Transverse colon (tissue), 4 donors: ENCODE measurements at regions not wholly inside any gene's neighbourhood (a gene's known extent, or its start where the extent isn't known, plus 50 kb on each side); places are given as distances from the start of the nearest gene placed in this dataset.

Experiments used
- DNase-seq: peaks from one replicate; pipeline ENCODE4 v3.0.0-alpha.2; 2019
- H3K27ac ChIP-seq, 4 donors: fragments of 200-600 bp; sonication (generic); 2 replicates each; pipeline ENCODE4 v1.5.1; 2016 to 2018; ENCODE audit warnings: inconsistent platforms in 4 of 4
- H3K27me3 ChIP-seq: fragments of 200-600 bp; sonication (generic); 2 replicates; pipeline ENCODE4 v1.5.1; 2017; ENCODE audit warnings: inconsistent platforms
- H3K36me3 ChIP-seq, 4 donors: fragments of 200-600 bp; sonication (generic); 2 replicates each; pipeline ENCODE4 v1.5.1; 2017 to 2019; ENCODE audit warnings: inconsistent platforms in 4 of 4
- H3K4me1 ChIP-seq, 4 donors: fragments of 200-600 bp; sonication (generic); 2 replicates each; pipeline ENCODE4 v1.5.1; 2017 to 2020; ENCODE audit warnings: inconsistent platforms in 4 of 4
- H3K4me3 ChIP-seq, 4 donors: fragments of 200-600 bp; sonication (generic); 1 replicate in 1 of 4; 2 replicates in 3 of 4; pipeline versions ENCODE4 v1.5.1 to v1.6.1; 2017 to 2019; ENCODE audit warnings: inconsistent platforms in 4 of 4
- H3K9me3 ChIP-seq, 2 donors: fragments of 200-600 bp; sonication (generic); 2 replicates each; pipeline ENCODE4 v1.5.1; 2017 to 2019; ENCODE audit warnings: inconsistent platforms in 2 of 2
- CTCF ChIP-seq, 5 experiments: fragments of 200-600 bp in 3 of 5; fragments of 450-650 bp in 2 of 5; sonication (generic) in 3 of 5; IDR thresholded peaks; 1 replicate in 2 of 5; 2 replicates in 3 of 5; pipeline ENCODE4 v1.5.1; 2016 to 2017; ENCODE audit warnings: antibody characterized with exemption in 5 of 5, inconsistent platforms in 3 of 5, mild to moderate bottlenecking in 2 of 5, moderate library complexity in 1 of 5
- EP300 ChIP-seq: sonication (generic); formaldehyde crosslinking; IDR thresholded peaks from one replicate; pipeline ENCODE4 v1.6.1; 2017; ENCODE audit warnings: antibody characterized with exemption, low read depth
- POLR2A ChIP-seq: fragments of 450-650 bp; IDR thresholded peaks from one replicate; pipeline ENCODE4 v1.6.1; 2016; ENCODE audit warnings: antibody characterized with exemption, mild to moderate bottlenecking, moderate library complexity
- POLR2AphosphoS5 ChIP-seq, 3 donors: sonication (generic); formaldehyde crosslinking; IDR thresholded peaks; one replicate each; pipeline ENCODE4 v1.6.1; 2016; ENCODE audit warnings: antibody characterized with exemption in 3 of 3
- WGBS, 2 donors: methylation state at CpG; one replicate each; pipeline ENCODE4 v1.1.5; 2018; ENCODE audit warnings: low coverage in 1 of 2; 5-methylcytosine and 5-hydroxymethylcytosine counted together
- in situ Hi-C, 4 donors: fragments of 200-750 bp; cut with MboI; loops; one replicate each; pipeline versions ENCODE4 v1.15.0 to v1.15.1; 2017; ENCODE audit warnings: low sequenced_read_pairs in 3 of 4, low pct_ligation_motif_present in 1 of 4, low pct_unique_long_range_greater_than_20kb in 1 of 4
- intact Hi-C: fragments of 100-400 bp; cut with DNase I; formaldehyde crosslinking; loops from one replicate; pipeline ENCODE4 v1.15.1; 2023; ENCODE audit warnings: low total_unique reads

- in situ Hi-C loops (loop anchor here in 1 of 4 donors (10.0 kb wide), 1 partner anchor 95 kb away; no protein-coding TSS in a partner anchor), intact Hi-C loops (no loop called here)
- Histone ChIP-seq H3K4me1 (peaks cover 0 to 34% (median 12%) of the 10 kb centered on the region in 4 donors), H3K27me3 (no peaks in the 10 kb centered on the region), H3K4me3 (no peak overlapping the region), H3K36me3 (no peaks in the 10 kb centered on the region), H3K27ac (no peak overlapping the region), H3K9me3 (no peaks in the 10 kb centered on the region)
- DNase-seq, result no peak
- 54 to 71% methylated on average over 6 of the region's 6 CpGs for WGBS, 2 donors
- TF ChIP-seq CTCF (IDR thresholded peaks at IDR 0.05) (no peak), POLR2AphosphoS5 (IDR thresholded peaks at IDR 0.05) (no peak), EP300 (no peak), POLR2A (no peak)
These were observed 233.0 kb upstream of the PLEKHG7 start for GRCh38 chr12:92469837-92470236.

GRCh38 chr12:92468358-92469020, 234.3 kb upstream of the PLEKHG7 start:
- WGBS, 2 donors, result 83 to 84% methylated on average over 4 to 8 of the region's 8 CpGs
- Histone ChIP-seq H3K36me3 (no peaks in the 10 kb centered on the region), H3K9me3 (no peaks in the 10 kb centered on the region), H3K4me1 (peaks cover 0 to 31% (median 12%) of the 10 kb centered on the region in 4 donors), H3K27me3 (no peaks in the 10 kb centered on the region), H3K4me3 (no peak overlapping the region), H3K27ac (peak overlapping the region in 1 of 4 donors; percentile 70)
- in situ Hi-C loops, result loop anchor here in 1 of 4 donors (10.0 kb wide), 1 partner anchor 96 kb away; no protein-coding TSS in a partner anchor
- intact Hi-C loops, result no loop called here
- no peak for DNase-seq
- TF ChIP-seq CTCF (IDR thresholded peaks at IDR 0.05) (no peak), POLR2AphosphoS5 (IDR thresholded peaks at IDR 0.05) (no peak), POLR2A (no peak), EP300 (no peak)

- no peak for DNase-seq
- H3K36me3 ChIP-seq, result no peaks in the 10 kb centered on the region
- H3K27me3 ChIP-seq, result no peaks in the 10 kb centered on the region
- H3K27ac ChIP-seq, result peak overlapping the region in 2 of 4 donors; percentile 6 to 70
- 50% methylated on average over 1 of the region's 1 CpG; no CpG with 5 or more reads in 1 of the 2 donors for WGBS, 2 donors
- TF ChIP-seq CTCF (IDR thresholded peaks at IDR 0.05) (no peak), EP300 (no peak), POLR2A (no peak), POLR2AphosphoS5 (IDR thresholded peaks at IDR 0.05) (no peak)
- in situ Hi-C loops, result loop anchor here in 1 of 4 donors (10.0 kb wide), 1 partner anchor 97 kb away; no protein-coding TSS in a partner anchor
- no peak overlapping the region for H3K4me3 ChIP-seq
- peaks cover 0 to 26% (median 12%) of the 10 kb centered on the region in 4 donors for H3K4me1 ChIP-seq
- no peaks in the 10 kb centered on the region for H3K9me3 ChIP-seq
- intact Hi-C loops, result no loop called here
These were observed 234.9 kb upstream of the PLEKHG7 start for GRCh38 chr12:92467886-92468285.

GRCh38 chr12:92466391-92467305, 236.1 kb upstream of the PLEKHG7 start:
- in situ Hi-C loops, result loop anchor here in 1 of 4 donors (10.0 kb wide), 1 partner anchor 98 kb away; no protein-coding TSS in a partner anchor
- intact Hi-C loops, result no loop called here
- Histone ChIP-seq H3K27me3 (no peaks in the 10 kb centered on the region), H3K9me3 (no peaks in the 10 kb centered on the region), H3K27ac (peak overlapping the region; percentile 6 to 74 (median 62)), H3K4me1 (peaks cover 0 to 14% (median 3%) of the 10 kb centered on the region in 4 donors), H3K4me3 (no peak overlapping the region), H3K36me3 (no peaks in the 10 kb centered on the region)
- TF ChIP-seq EP300, result no peak
- peak in 2 of 3 donors; percentile 38 to 41 for TF ChIP-seq POLR2AphosphoS5 (IDR thresholded peaks at IDR 0.05)
- TF ChIP-seq POLR2A, result peak; percentile 48
- DNase-seq, result peak; percentile 53
- 57% methylated on average over 9 to 13 of the region's 13 CpGs for WGBS, 2 donors
